GM12872 (cell line): ENCODE measurements at regions not wholly inside any gene's neighbourhood (a gene's known extent, or its start where the extent isn't known, plus 50 kb on each side); places are given as distances from the start of the nearest gene placed in this dataset.

ENCODE experiments used
- TF ChIP-seq, protein P1 (sequence below): IDR thresholded peaks from 3 replicates; pipeline ENCODE4 v1.5.1; 2011; ENCODE audit warnings: low read depth, mild to moderate bottlenecking, low read length, moderate library complexity; ENCODE audit not compliant: insufficient read depth

DNA sequence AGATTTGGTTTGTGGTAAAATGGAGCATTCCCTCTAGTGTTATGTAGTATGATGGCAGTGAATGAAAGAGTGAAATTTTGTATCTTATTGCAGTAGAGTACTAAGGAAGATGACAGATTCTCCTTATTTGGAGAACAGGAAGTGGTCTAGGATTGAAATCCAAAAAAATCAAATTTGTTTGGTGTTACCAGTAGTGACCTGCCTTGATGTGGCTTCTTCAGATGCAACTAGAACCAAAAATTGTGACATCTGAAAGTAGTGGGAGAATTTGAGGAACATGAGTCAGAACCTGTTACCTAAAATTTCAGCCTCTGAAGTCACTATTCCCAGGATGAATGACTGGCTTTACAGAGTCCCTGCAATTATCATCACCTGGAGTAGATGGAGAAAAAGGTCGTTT is 165.9 kb downstream of the KLF5 start:
- TF ChIP-seq, protein P1, sequence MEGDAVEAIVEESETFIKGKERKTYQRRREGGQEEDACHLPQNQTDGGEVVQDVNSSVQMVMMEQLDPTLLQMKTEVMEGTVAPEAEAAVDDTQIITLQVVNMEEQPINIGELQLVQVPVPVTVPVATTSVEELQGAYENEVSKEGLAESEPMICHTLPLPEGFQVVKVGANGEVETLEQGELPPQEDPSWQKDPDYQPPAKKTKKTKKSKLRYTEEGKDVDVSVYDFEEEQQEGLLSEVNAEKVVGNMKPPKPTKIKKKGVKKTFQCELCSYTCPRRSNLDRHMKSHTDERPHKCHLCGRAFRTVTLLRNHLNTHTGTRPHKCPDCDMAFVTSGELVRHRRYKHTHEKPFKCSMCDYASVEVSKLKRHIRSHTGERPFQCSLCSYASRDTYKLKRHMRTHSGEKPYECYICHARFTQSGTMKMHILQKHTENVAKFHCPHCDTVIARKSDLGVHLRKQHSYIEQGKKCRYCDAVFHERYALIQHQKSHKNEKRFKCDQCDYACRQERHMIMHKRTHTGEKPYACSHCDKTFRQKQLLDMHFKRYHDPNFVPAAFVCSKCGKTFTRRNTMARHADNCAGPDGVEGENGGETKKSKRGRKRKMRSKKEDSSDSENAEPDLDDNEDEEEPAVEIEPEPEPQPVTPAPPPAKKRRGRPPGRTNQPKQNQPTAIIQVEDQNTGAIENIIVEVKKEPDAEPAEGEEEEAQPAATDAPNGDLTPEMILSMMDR = no peak

DNA sequence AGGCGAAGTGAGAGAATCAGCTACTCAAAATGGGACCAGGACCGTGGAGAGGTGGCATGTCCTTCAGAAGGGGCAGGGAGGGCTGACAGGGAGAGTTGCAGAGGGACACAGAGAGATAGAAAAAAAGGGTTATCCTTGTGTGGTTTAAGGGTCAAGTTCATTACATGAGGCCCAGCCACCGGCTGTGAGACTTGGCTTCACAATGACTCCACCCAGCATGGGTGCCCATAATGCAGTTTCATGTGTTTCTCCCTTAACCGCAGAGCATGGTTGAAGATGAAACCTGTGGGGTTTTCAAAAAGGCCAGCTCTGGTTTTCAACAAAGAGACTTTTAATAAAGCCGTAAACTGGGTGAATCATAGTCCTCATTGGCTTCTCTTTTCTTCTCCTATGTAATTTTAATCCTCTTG is 164.6 kb downstream of the KLF5 start:
- TF ChIP-seq, protein P1 = no peak

DNA sequence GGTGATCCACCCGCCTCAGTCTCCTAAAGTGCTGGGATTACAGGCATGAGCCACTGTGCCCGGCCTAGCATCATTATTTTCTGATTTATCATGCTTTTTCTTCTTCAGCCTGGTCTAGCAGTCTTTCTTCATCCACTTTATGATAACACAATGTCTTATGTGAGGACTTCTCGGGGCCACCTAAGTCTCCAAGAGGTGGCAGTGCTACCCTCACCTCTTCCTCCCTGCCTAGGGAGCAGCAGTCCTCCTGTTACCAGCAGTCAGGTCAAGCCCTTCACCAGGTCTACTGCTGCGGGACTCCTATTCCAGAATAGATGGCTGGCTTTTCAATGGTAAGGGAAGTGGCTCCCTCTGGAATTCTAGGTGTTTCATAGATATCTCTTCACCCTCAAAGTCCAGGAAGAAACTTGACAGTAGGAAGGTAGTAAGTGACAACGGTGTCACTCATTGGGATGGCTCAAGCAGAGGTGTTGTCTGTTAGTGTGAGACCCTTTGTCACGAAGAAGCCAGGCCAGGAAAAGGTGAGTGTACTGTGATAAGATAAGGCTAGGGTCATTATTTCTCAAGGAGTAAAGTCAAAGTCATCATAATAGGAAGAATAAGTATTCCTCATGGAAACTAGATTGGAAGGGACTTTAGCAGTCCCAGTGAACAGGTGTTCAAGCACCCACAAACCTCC is 164.0 kb downstream of the KLF5 start:
- TF ChIP-seq, protein P1 = no peak

DNA sequence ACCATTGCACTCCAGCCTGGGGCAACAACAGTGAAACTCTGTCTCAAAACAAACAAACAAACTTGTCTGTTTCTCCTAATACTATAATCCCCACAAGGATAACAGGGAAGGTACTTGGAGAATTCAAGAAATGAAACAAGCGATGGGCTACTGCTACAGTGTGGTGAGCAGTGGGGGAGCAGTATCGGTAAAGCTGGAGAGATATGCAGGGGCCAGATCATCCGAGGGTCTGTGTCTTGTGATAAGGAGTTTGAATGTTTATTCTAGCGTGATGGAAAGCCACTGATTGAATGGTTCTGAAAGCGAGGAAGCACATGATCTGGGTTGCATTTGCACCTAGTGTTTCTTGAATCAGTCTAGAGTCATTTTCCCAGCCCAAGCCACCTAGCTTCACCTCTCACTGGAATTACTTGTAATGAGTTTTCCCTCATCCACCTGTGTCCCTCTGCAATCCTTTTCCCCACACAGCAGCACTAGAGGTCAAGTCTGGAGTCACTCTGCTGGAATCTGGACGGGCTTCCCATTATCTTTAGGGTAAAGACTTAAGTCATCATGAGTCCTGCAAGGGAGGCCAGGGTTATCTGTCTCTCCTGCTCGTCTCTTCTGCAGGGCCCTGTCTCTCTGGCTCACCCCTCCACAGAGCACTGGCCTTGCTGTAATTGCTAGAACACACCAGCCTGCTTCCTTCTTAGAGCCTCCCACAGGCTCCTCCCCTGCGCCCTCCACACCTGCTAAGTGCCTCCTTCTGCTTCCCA is 162.3 kb downstream of the KLF5 start:
- TF ChIP-seq, protein P1 = no peak

DNA sequence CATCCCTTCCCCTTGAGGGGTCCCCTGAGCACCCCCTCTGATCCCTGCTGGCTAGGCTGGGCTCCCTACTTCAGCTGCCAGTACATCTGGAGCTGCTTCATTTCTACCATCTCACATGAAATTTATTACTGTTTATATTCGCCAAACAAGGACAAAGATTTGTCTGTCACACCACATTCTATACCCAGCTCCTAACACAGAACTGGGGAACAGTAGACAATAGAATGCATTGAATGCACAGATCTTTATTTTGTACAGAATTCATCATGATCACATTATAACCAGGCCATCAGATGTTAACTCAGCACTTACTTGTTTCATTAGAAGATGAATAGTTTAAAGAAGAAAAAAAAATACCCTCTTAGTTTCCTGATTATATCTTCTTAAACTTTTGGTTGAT is 159.4 kb downstream of the KLF5 start:
- TF ChIP-seq, protein P1 = no peak

DNA sequence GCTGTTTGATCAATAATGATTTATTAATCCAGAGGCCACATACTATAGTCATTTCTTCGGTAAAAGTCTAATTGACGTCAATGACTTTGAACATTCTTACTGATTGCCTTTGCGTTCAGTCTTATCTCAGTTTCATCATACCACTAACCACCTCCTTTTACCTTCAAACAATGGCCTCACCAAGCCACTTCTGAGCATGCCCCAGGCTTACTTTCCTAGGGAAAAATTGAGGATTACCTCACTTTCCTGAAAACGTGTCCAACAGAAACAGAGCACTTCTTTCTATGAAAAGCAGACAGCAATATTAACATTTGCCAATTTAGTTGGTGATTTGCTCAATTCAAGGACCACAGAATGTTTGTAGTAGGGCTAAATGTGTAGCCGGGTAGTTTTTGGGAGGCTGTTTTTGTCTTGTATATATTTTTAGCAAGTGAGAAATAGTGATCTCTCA is 157.6 kb downstream of the KLF5 start:
- TF ChIP-seq, protein P1 = no peak

DNA sequence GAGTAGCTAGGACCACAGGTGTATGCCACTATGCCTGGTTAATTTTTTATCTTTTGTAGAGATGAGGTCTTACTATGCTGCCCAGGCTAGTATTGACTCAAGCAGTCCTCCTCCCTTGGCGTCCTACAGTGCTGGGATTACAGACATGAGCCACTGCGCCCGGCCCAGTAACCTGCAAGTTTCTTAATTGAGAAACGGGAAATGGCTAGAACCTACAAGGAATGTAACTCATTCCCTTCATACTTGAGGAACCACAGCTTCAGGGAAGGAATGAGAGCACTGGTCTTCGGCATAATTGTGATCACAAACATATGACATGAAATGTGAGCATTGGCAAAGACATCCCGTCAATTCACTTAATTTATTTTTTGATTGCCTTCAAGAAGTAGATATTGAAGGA is 157.0 kb downstream of the KLF5 start:
- TF ChIP-seq, protein P1 = no peak
